CD4-positive, alpha-beta T cell (primary cell): ENCODE measurements at regions not wholly inside any gene's neighbourhood (a gene's known extent, or its start where the extent isn't known, plus 50 kb on each side); places are given as distances from the start of the nearest gene placed in this dataset.

Experiments used
- ATAC-seq: fragments of 200-7000 bp; cut with Tn5 transposase; one replicate; pipeline ENCODE4 v1.10.0; 2022; ENCODE audit warnings: mild to moderate bottlenecking; ENCODE audit not compliant: poor library complexity
- CTCF ChIA-PET: fragments of 350-600 bp; sonication (Branson Sonifier 250); formaldehyde crosslinking; loops from one replicate; lab custom pipeline; 2021; ENCODE audit warnings: antibody characterized with exemption, inconsistent platforms; lab: Charles Lee
- POLR2A ChIA-PET: fragments of 350-600 bp; sonication (Branson Sonifier 250); formaldehyde crosslinking; loops from one replicate; lab custom pipeline; 2021; ENCODE audit warnings: antibody characterized with exemption, inconsistent platforms; lab: Charles Lee
- DNase-seq, 14 experiments: peaks; one replicate each; pipeline ENCODE4 v3.0.0-alpha.2; 2013 to 2020; ENCODE audit warnings: mixed read lengths in 2 of 14
- H3K27ac ChIP-seq, 2 donors: one replicate each; pipeline versions ENCODE4 v1.5.1 to v1.7.0; 2013; ENCODE audit warnings: low read length in 2 of 2, low read depth in 1 of 2, mild to moderate bottlenecking in 1 of 2
- H3K27me3 ChIP-seq, 2 experiments: 1 replicate in 1 of 2; 2 replicates in 1 of 2; pipeline versions ENCODE4 v1.6.1 to v1.7.0; 2013; ENCODE audit warnings: low read length in 2 of 2, control low read depth in 1 of 2, mild to moderate bottlenecking in 1 of 2, moderate library complexity in 1 of 2; ENCODE audit not compliant: insufficient read depth in 2 of 2, control insufficient read depth in 1 of 2
- H3K36me3 ChIP-seq: one replicate; pipeline ENCODE4 v1.6.1; 2013; ENCODE audit warnings: low read length, control low read depth; ENCODE audit not compliant: insufficient read depth
- H3K4me1 ChIP-seq: one replicate; pipeline ENCODE4 v1.6.1; 2013; ENCODE audit warnings: low read length, control low read depth; ENCODE audit not compliant: insufficient read depth
- H3K4me3 ChIP-seq: one replicate; pipeline ENCODE4 v1.5.1; 2013; ENCODE audit warnings: mild to moderate bottlenecking, low read length, moderate library complexity
- H3K9me3 ChIP-seq, 2 experiments: 1 replicate in 1 of 2; 2 replicates in 1 of 2; pipeline versions ENCODE4 v1.6.1 to v1.7.0; 2013; ENCODE audit warnings: low read length in 2 of 2, mild to moderate bottlenecking in 2 of 2, control low read depth in 1 of 2, moderate library complexity in 1 of 2; ENCODE audit not compliant: control insufficient read depth in 1 of 2, insufficient read depth in 1 of 2
- H3K27ac Mint-ChIP-seq: one replicate; pipeline ENCODE4 v1.8.0; 2020; ENCODE audit warnings: mixed read lengths
- H3K27me3 Mint-ChIP-seq: one replicate; pipeline ENCODE4 v1.8.0; 2021; ENCODE audit warnings: mixed read lengths
- H3K36me3 Mint-ChIP-seq: one replicate; pipeline ENCODE4 v1.8.0; 2021; ENCODE audit warnings: low read depth, mixed read lengths
- H3K4me1 Mint-ChIP-seq: one replicate; pipeline ENCODE4 v1.8.0; 2021; ENCODE audit warnings: low read depth, mixed read lengths
- H3K4me3 Mint-ChIP-seq: one replicate; pipeline ENCODE4 v1.8.0; 2020; ENCODE audit warnings: mild to moderate bottlenecking, mixed read lengths
- H3K9me3 Mint-ChIP-seq: one replicate; pipeline ENCODE4 v1.8.0; 2020; ENCODE audit warnings: mixed read lengths
- intact Hi-C, 2 experiments: fragments of 100-400 bp; cut with DNase I in 1 of 2; cut with micrococcal nuclease in 1 of 2; formaldehyde crosslinking; loops; one replicate each; pipeline versions ENCODE4 v1.15.1 to v1.9.0; 2023 to 2025; cut with DNase I, micrococcal nuclease
- TF ChIP-seq, protein P1 (sequence below): fragments of 200-600 bp; IDR thresholded peaks from one replicate; pipeline ENCODE4 v1.8.0; 2022; ENCODE audit warnings: antibody characterized with exemption, mild to moderate bottlenecking

GRCh38 chr13:99626461-99627082, 125.3 kb downstream of the TM9SF2 start:
- H3K4me1 Mint-ChIP-seq: peaks cover 52% of the 10 kb centered on the region
- no peaks in the 10 kb centered on the region for H3K36me3 Mint-ChIP-seq
- no peak overlapping the region for H3K4me3 Mint-ChIP-seq
- ChIA-PET POLR2A (no interaction called here), CTCF (no interaction called here)
- Histone ChIP-seq H3K9me3 (no peaks in the 10 kb centered on the region), H3K27ac (no peak overlapping the region), H3K4me3 (no peak overlapping the region), H3K27me3 (no peaks in the 10 kb centered on the region), H3K36me3 (no peaks in the 10 kb centered on the region), H3K4me1 (no peaks in the 10 kb centered on the region)
- H3K27me3 Mint-ChIP-seq: no peaks in the 10 kb centered on the region
- TF ChIP-seq, protein P1, sequence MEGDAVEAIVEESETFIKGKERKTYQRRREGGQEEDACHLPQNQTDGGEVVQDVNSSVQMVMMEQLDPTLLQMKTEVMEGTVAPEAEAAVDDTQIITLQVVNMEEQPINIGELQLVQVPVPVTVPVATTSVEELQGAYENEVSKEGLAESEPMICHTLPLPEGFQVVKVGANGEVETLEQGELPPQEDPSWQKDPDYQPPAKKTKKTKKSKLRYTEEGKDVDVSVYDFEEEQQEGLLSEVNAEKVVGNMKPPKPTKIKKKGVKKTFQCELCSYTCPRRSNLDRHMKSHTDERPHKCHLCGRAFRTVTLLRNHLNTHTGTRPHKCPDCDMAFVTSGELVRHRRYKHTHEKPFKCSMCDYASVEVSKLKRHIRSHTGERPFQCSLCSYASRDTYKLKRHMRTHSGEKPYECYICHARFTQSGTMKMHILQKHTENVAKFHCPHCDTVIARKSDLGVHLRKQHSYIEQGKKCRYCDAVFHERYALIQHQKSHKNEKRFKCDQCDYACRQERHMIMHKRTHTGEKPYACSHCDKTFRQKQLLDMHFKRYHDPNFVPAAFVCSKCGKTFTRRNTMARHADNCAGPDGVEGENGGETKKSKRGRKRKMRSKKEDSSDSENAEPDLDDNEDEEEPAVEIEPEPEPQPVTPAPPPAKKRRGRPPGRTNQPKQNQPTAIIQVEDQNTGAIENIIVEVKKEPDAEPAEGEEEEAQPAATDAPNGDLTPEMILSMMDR: no peak
- no peak overlapping the region for H3K27ac Mint-ChIP-seq
- H3K9me3 Mint-ChIP-seq: no peaks in the 10 kb centered on the region
- no peak for DNase-seq
- ATAC-seq: no peak
- intact Hi-C loops: no loop called here

GRCh38 chr13:99624936-99625540, 123.8 kb downstream of the TM9SF2 start:
- intact Hi-C loops: no loop called here
- no peak overlapping the region for H3K27ac ChIP-seq
- no peaks in the 10 kb centered on the region for H3K27me3 ChIP-seq
- no peaks in the 10 kb centered on the region for H3K9me3 Mint-ChIP-seq
- no peak overlapping the region for H3K4me3 ChIP-seq
- no peaks in the 10 kb centered on the region for H3K27me3 Mint-ChIP-seq
- H3K4me1 ChIP-seq: no peaks in the 10 kb centered on the region
- peaks cover 52% of the 10 kb centered on the region for H3K4me1 Mint-ChIP-seq
- no peak overlapping the region for H3K27ac Mint-ChIP-seq
- no peaks in the 10 kb centered on the region for H3K36me3 Mint-ChIP-seq
- H3K4me3 Mint-ChIP-seq: no peak overlapping the region
- TF ChIP-seq, protein P1: no peak
- no peak for DNase-seq
- no peaks in the 10 kb centered on the region for H3K36me3 ChIP-seq
- H3K9me3 ChIP-seq: no peaks in the 10 kb centered on the region
- CTCF ChIA-PET: no interaction called here
- POLR2A ChIA-PET: no interaction called here
- ATAC-seq: no peak

DNA sequence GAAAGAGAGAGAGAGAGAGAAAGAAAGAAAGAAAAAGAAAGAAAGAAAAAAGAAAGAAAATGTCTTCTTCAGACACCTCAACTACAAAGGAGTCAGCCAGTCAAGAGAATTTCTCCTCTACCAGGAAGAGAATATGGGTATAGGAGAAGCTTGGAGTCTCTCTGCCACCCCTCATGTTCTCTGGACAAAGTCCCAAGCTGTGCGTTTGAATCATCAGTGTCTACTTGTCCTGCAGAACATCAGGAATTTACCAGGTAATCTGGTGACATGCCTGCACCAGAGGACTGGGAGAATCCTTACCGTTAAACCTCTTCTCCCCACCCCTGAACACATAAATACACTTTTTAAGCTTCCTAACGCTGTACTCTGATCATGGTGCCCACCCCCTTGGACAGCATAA, 119.5 kb downstream of the TM9SF2 start:
- ATAC-seq: no peak
- no peaks in the 10 kb centered on the region for H3K27me3 ChIP-seq
- no peak overlapping the region for H3K27ac ChIP-seq
- no peak for DNase-seq
- Mint-ChIP-seq H3K9me3 (no peaks in the 10 kb centered on the region), H3K27me3 (no peaks in the 10 kb centered on the region), H3K4me1 (peaks cover 34% of the 10 kb centered on the region), H3K4me3 (no peak overlapping the region), H3K36me3 (no peaks in the 10 kb centered on the region), H3K27ac (no peak overlapping the region)
- TF ChIP-seq, protein P1: no peak
- H3K36me3 ChIP-seq: no peaks in the 10 kb centered on the region
- intact Hi-C loops: no loop called here
- H3K4me3 ChIP-seq: no peak overlapping the region
- no peaks in the 10 kb centered on the region for H3K4me1 ChIP-seq
- POLR2A ChIA-PET: no interaction called here
- CTCF ChIA-PET: no interaction called here
- H3K9me3 ChIP-seq: no peaks in the 10 kb centered on the region
